ENCODE measurements at regions not wholly inside any gene's neighbourhood (a gene's known extent, or its start where the extent isn't known, plus 50 kb on each side); places are given as distances from the start of the nearest gene placed in this dataset.
"Not testable (repeated sequence)": the region's sequence is repeated elsewhere in the genome, so short reads cannot be mapped to it uniquely, and the experiment has no call there.

GRCh38 chr15:22258398-22259150 lies 178.2 kb downstream of the OR4M2 start:
- H3K36me3 ChIP-seq: no peaks in the 10 kb centered on the region
- intact Hi-C loops (cut with DNase I): no loop called here
- ATAC-seq: no peak

GRCh38 chr15:22259151-22259750 lies 178.9 kb downstream of the OR4M2 start:
- ATAC-seq; H3K4me3 ChIP-seq; H3K27ac ChIP-seq; H3K36me3 ChIP-seq; intact Hi-C loops (cut with DNase I): not testable (repeated sequence)
- Histone ChIP-seq H3K4me1 (peaks cover 0 to 11% of the 10 kb centered on the region in 2 donors), H3K27me3 (peaks cover 0 to 32% of the 10 kb centered on the region in 2 donors), H3K9me3 (peaks cover 0 to 11% of the 10 kb centered on the region in 2 donors)
- DNase-seq: peak in 1 of 4 donors; percentile 81

More at GRCh38 chr15:22258398-22259150, 178.2 kb downstream of the OR4M2 start:
- no peak for TF ChIP-seq CTCF (IDR thresholded peaks at IDR 0.05)
- Histone ChIP-seq H3K27ac (no peak overlapping the region), H3K27me3 (peaks cover 0 to 32% of the 10 kb centered on the region in 2 donors), H3K4me3 (no peak overlapping the region), H3K4me1 (peaks cover 0 to 17% of the 10 kb centered on the region in 2 donors), H3K9me3 (peaks cover 0 to 11% of the 10 kb centered on the region in 2 donors)
- DNase-seq: peak in 1 of 4 donors; percentile 83

- ATAC-seq: no peak
- Histone ChIP-seq H3K27ac (no peak overlapping the region), H3K9me3 (peaks cover 0 to 11% of the 10 kb centered on the region in 2 donors), H3K4me3 (no peak overlapping the region), H3K4me1 (peaks cover 0 to 7% of the 10 kb centered on the region in 2 donors), H3K36me3 (no peaks in the 10 kb centered on the region), H3K27me3 (peaks cover 0 to 32% of the 10 kb centered on the region in 2 donors)
- intact Hi-C loops (cut with DNase I): no loop called here
- no peak for DNase-seq
- TF ChIP-seq CTCF (IDR thresholded peaks at IDR 0.05): no peak
Observed at GRCh38 chr15:22259881-22260421, 179.6 kb downstream of the OR4M2 start.

- peaks cover 0 to 12% of the 10 kb centered on the region in 2 donors for H3K27me3 ChIP-seq
- no peak overlapping the region for H3K4me3 ChIP-seq
- H3K9me3 ChIP-seq: peaks cover 0 to 2% of the 10 kb centered on the region in 2 donors
- no peak overlapping the region for H3K27ac ChIP-seq
- intact Hi-C loops (cut with DNase I): no loop called here
- TF ChIP-seq CTCF (IDR thresholded peaks at IDR 0.05): no peak
- H3K4me1 ChIP-seq: peaks cover 0 to 7% of the 10 kb centered on the region in 2 donors
- DNase-seq (peak in 2 of 4 donors; percentile 57 to 87), ATAC-seq (peak; percentile 73)
- H3K36me3 ChIP-seq: no peaks in the 10 kb centered on the region
Observed at GRCh38 chr15:22262613-22263020, 182.3 kb downstream of the OR4M2 start.

- ATAC-seq (no peak), DNase-seq (no peak)
- H3K9me3 ChIP-seq: no peaks in the 10 kb centered on the region
- no peak overlapping the region for H3K4me3 ChIP-seq
- H3K27ac ChIP-seq: no peak overlapping the region
- TF ChIP-seq CTCF (IDR thresholded peaks at IDR 0.05): no peak
- no peaks in the 10 kb centered on the region for H3K36me3 ChIP-seq
- intact Hi-C loops (cut with DNase I): no loop called here
- H3K27me3 ChIP-seq: peaks cover 0 to 8% of the 10 kb centered on the region in 2 donors
- H3K4me1 ChIP-seq: peaks cover 0 to 7% of the 10 kb centered on the region in 2 donors
Observed at GRCh38 chr15:22263738-22264137, 183.4 kb downstream of the OR4M2 start.

- ATAC-seq; H3K4me1 ChIP-seq; H3K9me3 ChIP-seq; H3K4me3 ChIP-seq; H3K27me3 ChIP-seq; intact Hi-C loops (cut with DNase I); H3K36me3 ChIP-seq; H3K27ac ChIP-seq; DNase-seq: not testable (repeated sequence)
Observed at GRCh38 chr15:22264272-22264671, 183.9 kb downstream of the OR4M2 start.

Data from left lung (tissue), 4 donors.